ENCODE measurements at regions not wholly inside any gene's neighbourhood (a gene's known extent, or its start where the extent isn't known, plus 50 kb on each side); places are given as distances from the start of the nearest gene placed in this dataset.

DNA sequence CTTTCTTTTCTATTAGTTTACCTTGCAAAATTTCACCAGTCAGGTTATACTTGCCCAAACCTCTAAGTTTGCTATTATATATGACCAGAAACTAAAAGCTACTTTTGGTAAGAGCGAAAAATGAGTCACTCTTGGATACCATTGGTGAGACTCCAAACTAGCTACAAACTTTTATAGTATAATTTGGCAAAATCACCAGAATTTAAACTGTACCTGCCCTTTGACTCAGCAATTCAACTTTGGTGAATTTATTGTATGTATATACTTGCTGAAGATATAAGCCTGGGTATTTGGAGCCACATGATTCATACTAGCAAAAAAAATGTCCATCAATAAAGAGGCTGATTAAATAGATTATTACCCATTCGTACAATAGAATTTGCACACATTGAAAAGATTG, 178.7 kb upstream of the STEAP1 start:
- Histone ChIP-seq H3K4me3 (ENCODE audit: low read depth, low read length) (no peak overlapping the region), H3K4me1 (no peaks in the 10 kb centered on the region), H3K9me3 (no peaks in the 10 kb centered on the region), H3K36me3 (ENCODE audit: control insufficient read depth, insufficient read depth, low read length) (no peaks in the 10 kb centered on the region), H3K27me3 (replicated peaks; ENCODE audit: control insufficient read depth, insufficient read depth, low read length) (no peaks in the 10 kb centered on the region)
- ChIA-PET CTCF (no interaction called here), POLR2A (no interaction called here)
- no peaks in the 10 kb centered on the region for H3K4me1 Mint-ChIP-seq (ENCODE audit: low read depth, unreplicated experiment)
- H3K27me3 Mint-ChIP-seq (ENCODE audit: insufficient read depth, unreplicated experiment) = peaks cover 3% of the 10 kb centered on the region
- intact Hi-C loops (cut with micrococcal nuclease; ENCODE audit: unreplicated experiment) = no loop called here
- no peaks in the 10 kb centered on the region for H3K9me3 Mint-ChIP-seq (ENCODE audit: unreplicated experiment)
- H3K27ac Mint-ChIP-seq (ENCODE audit: unreplicated experiment) = no peak overlapping the region
- no peak for DNase-seq
- no peaks in the 10 kb centered on the region for H3K36me3 Mint-ChIP-seq (ENCODE audit: insufficient read depth, unreplicated experiment)
- no peak overlapping the region for H3K4me3 Mint-ChIP-seq (ENCODE audit: unreplicated experiment)
- BruUV-seq (replicated peaks) = no TSS peak
- TF ChIP-seq CTCF (IDR thresholded peaks at IDR 0.05; ENCODE audit: insufficient read depth in 1 of 2, low read depth in 1 of 2, low read length in 1 of 2, severe bottlenecking in 1 of 2, unreplicated experiment in 1 of 2) = no peak

GRCh38 chr7:89987665-89988064, 166.6 kb upstream of the STEAP1 start:
- no peaks in the 10 kb centered on the region for H3K4me1 Mint-ChIP-seq (ENCODE audit: low read depth, unreplicated experiment)
- no peak for DNase-seq
- no peaks in the 10 kb centered on the region for H3K27me3 Mint-ChIP-seq (ENCODE audit: insufficient read depth, unreplicated experiment)
- Histone ChIP-seq H3K27me3 (replicated peaks; ENCODE audit: control insufficient read depth, insufficient read depth, low read length) (no peaks in the 10 kb centered on the region), H3K4me1 (no peaks in the 10 kb centered on the region), H3K9me3 (no peaks in the 10 kb centered on the region), H3K4me3 (ENCODE audit: low read depth, low read length) (no peak overlapping the region), H3K36me3 (ENCODE audit: control insufficient read depth, insufficient read depth, low read length) (no peaks in the 10 kb centered on the region)
- no peak overlapping the region for H3K27ac Mint-ChIP-seq (ENCODE audit: unreplicated experiment)
- ChIA-PET CTCF (no interaction called here), POLR2A (no interaction called here)
- H3K36me3 Mint-ChIP-seq (ENCODE audit: insufficient read depth, unreplicated experiment) = no peaks in the 10 kb centered on the region
- H3K9me3 Mint-ChIP-seq (ENCODE audit: unreplicated experiment) = no peaks in the 10 kb centered on the region
- BruUV-seq (replicated peaks) = no TSS peak
- H3K4me3 Mint-ChIP-seq (ENCODE audit: unreplicated experiment) = no peak overlapping the region
- TF ChIP-seq CTCF (IDR thresholded peaks at IDR 0.05; ENCODE audit: insufficient read depth in 1 of 2, low read depth in 1 of 2, low read length in 1 of 2, severe bottlenecking in 1 of 2, unreplicated experiment in 1 of 2) = no peak
- intact Hi-C loops (cut with micrococcal nuclease; ENCODE audit: unreplicated experiment) = no loop called here

DNA sequence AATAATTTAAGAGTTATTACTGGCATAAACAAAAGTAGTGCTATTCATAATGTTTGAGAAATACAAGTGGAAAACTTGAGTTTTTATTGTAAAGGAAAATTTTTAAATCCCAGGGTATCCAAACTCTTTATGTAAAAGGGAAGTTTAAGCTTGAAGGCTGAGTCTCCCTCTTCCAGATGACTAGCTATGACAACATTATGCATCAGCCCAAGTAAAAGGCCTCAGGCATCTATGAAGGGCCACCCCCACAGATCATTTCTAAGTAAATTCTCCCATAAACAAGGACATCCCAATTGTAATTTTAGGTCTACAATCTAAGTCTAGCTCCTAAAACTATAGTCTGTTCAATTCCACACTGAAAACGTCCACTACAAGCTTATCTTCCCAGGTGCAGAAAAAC, 166.2 kb upstream of the STEAP1 start:
- H3K36me3 ChIP-seq (ENCODE audit: control insufficient read depth, insufficient read depth, low read length) = no peaks in the 10 kb centered on the region
- no peak for DNase-seq
- no peaks in the 10 kb centered on the region for H3K27me3 ChIP-seq (replicated peaks; ENCODE audit: control insufficient read depth, insufficient read depth, low read length)
- Mint-ChIP-seq H3K36me3 (ENCODE audit: insufficient read depth, unreplicated experiment) (no peaks in the 10 kb centered on the region), H3K4me1 (ENCODE audit: low read depth, unreplicated experiment) (no peaks in the 10 kb centered on the region), H3K9me3 (ENCODE audit: unreplicated experiment) (no peaks in the 10 kb centered on the region), H3K27me3 (ENCODE audit: insufficient read depth, unreplicated experiment) (no peaks in the 10 kb centered on the region), H3K27ac (ENCODE audit: unreplicated experiment) (no peak overlapping the region), H3K4me3 (ENCODE audit: unreplicated experiment) (no peak overlapping the region)
- H3K4me3 ChIP-seq (ENCODE audit: low read depth, low read length) = no peak overlapping the region
- TF ChIP-seq CTCF (IDR thresholded peaks at IDR 0.05; ENCODE audit: insufficient read depth in 1 of 2, low read depth in 1 of 2, low read length in 1 of 2, severe bottlenecking in 1 of 2, unreplicated experiment in 1 of 2) = no peak
- ChIA-PET CTCF (no interaction called here), POLR2A (no interaction called here)
- H3K4me1 ChIP-seq = no peaks in the 10 kb centered on the region
- BruUV-seq (replicated peaks) = no TSS peak
- no peaks in the 10 kb centered on the region for H3K9me3 ChIP-seq
- intact Hi-C loops (cut with micrococcal nuclease; ENCODE audit: unreplicated experiment) = no loop called here
